H1 (cell line): ENCODE measurements at regions not wholly inside any gene's neighbourhood (a gene's known extent, or its start where the extent isn't known, plus 50 kb on each side); places are given as distances from the start of the nearest gene placed in this dataset.

Experiments used
- CREB1 ChIP-seq: IDR thresholded peaks from 2 replicates; pipeline ENCODE4 v1.6.1; 2012; ENCODE audit warnings: inconsistent platforms
- FOSL1 ChIP-seq: IDR thresholded peaks from 2 replicates; pipeline ENCODE4 v1.6.1; 2011; ENCODE audit warnings: mild to moderate bottlenecking, low read depth, low read length, moderate library complexity; ENCODE audit not compliant: insufficient read depth
- HDAC2 ChIP-seq, 2 experiments: fragments of 300-600 bp in 1 of 2; sonication (generic) in 1 of 2; IDR thresholded peaks; 2 replicates each; pipeline ENCODE4 v1.6.1; 2011 to 2012; ENCODE audit warnings: low read depth in 2 of 2, low read length in 2 of 2, mild to moderate bottlenecking in 2 of 2, moderate library complexity in 2 of 2, borderline replicate concordance in 1 of 2, inconsistent platforms in 1 of 2
- NANOG ChIP-seq: IDR thresholded peaks from 2 replicates; pipeline ENCODE4 v1.6.1; 2011; ENCODE audit warnings: low read length, low read depth, mild to moderate bottlenecking, inconsistent platforms; ENCODE audit not compliant: insufficient read depth, poor library complexity, severe bottlenecking
- SRF ChIP-seq: IDR thresholded peaks from 2 replicates; pipeline ENCODE4 v1.6.1; 2011; ENCODE audit warnings: mild to moderate bottlenecking, low read depth, low read length, moderate library complexity
- TEAD4 ChIP-seq: IDR thresholded peaks from 2 replicates; pipeline ENCODE4 v1.6.1; 2012; ENCODE audit warnings: low read depth, low read length, inconsistent platforms, mixed read lengths
- ZNF274 ChIP-seq: IDR thresholded peaks from 2 replicates; pipeline ENCODE4 v1.7.0; 2012; ENCODE audit warnings: low read length, borderline replicate concordance; ENCODE audit errors: extremely low read depth
- TF ChIP-seq, protein P1 (sequence below): fragments of 300-600 bp; sonication (generic); IDR thresholded peaks from 2 replicates; pipeline ENCODE4 v1.7.1; 2012; ENCODE audit warnings: low read length, moderate library complexity, mild to moderate bottlenecking, inconsistent platforms; ENCODE audit not compliant: insufficient replicate concordance
- TF ChIP-seq, protein P2 (sequence below), 3 experiments: IDR thresholded peaks; 1 replicate in 2 of 3; 2 replicates in 1 of 3; pipeline versions ENCODE4 v1.5.1 to v1.6.1; 2011; ENCODE audit warnings: low read length in 3 of 3, mild to moderate bottlenecking in 3 of 3, inconsistent platforms in 2 of 3, low read depth in 1 of 3, moderate library complexity in 1 of 3; ENCODE audit not compliant: insufficient read depth in 1 of 3; ENCODE audit errors: control extremely low read depth in 1 of 3

DNA sequence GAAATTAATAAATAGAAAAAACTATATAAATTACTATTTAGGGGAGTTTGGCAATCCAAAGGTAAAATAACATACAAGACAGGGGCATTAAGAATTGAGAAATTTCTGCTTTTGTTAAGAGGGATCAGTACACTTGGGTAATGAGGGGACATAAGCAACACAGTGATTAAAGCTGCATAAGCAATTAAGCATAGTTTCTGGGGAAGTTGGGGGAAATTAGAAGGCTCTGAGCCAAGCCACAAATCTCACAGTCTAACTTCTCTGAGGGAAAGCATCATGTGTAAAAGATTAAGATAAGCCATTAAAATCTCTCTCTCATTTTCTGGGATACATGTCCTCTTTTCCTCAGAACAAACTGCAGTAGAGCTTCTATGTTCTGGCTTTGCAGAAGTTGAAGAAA lies 533.9 kb upstream of the LRFN5 start (continued):
- TF ChIP-seq, protein P1, sequence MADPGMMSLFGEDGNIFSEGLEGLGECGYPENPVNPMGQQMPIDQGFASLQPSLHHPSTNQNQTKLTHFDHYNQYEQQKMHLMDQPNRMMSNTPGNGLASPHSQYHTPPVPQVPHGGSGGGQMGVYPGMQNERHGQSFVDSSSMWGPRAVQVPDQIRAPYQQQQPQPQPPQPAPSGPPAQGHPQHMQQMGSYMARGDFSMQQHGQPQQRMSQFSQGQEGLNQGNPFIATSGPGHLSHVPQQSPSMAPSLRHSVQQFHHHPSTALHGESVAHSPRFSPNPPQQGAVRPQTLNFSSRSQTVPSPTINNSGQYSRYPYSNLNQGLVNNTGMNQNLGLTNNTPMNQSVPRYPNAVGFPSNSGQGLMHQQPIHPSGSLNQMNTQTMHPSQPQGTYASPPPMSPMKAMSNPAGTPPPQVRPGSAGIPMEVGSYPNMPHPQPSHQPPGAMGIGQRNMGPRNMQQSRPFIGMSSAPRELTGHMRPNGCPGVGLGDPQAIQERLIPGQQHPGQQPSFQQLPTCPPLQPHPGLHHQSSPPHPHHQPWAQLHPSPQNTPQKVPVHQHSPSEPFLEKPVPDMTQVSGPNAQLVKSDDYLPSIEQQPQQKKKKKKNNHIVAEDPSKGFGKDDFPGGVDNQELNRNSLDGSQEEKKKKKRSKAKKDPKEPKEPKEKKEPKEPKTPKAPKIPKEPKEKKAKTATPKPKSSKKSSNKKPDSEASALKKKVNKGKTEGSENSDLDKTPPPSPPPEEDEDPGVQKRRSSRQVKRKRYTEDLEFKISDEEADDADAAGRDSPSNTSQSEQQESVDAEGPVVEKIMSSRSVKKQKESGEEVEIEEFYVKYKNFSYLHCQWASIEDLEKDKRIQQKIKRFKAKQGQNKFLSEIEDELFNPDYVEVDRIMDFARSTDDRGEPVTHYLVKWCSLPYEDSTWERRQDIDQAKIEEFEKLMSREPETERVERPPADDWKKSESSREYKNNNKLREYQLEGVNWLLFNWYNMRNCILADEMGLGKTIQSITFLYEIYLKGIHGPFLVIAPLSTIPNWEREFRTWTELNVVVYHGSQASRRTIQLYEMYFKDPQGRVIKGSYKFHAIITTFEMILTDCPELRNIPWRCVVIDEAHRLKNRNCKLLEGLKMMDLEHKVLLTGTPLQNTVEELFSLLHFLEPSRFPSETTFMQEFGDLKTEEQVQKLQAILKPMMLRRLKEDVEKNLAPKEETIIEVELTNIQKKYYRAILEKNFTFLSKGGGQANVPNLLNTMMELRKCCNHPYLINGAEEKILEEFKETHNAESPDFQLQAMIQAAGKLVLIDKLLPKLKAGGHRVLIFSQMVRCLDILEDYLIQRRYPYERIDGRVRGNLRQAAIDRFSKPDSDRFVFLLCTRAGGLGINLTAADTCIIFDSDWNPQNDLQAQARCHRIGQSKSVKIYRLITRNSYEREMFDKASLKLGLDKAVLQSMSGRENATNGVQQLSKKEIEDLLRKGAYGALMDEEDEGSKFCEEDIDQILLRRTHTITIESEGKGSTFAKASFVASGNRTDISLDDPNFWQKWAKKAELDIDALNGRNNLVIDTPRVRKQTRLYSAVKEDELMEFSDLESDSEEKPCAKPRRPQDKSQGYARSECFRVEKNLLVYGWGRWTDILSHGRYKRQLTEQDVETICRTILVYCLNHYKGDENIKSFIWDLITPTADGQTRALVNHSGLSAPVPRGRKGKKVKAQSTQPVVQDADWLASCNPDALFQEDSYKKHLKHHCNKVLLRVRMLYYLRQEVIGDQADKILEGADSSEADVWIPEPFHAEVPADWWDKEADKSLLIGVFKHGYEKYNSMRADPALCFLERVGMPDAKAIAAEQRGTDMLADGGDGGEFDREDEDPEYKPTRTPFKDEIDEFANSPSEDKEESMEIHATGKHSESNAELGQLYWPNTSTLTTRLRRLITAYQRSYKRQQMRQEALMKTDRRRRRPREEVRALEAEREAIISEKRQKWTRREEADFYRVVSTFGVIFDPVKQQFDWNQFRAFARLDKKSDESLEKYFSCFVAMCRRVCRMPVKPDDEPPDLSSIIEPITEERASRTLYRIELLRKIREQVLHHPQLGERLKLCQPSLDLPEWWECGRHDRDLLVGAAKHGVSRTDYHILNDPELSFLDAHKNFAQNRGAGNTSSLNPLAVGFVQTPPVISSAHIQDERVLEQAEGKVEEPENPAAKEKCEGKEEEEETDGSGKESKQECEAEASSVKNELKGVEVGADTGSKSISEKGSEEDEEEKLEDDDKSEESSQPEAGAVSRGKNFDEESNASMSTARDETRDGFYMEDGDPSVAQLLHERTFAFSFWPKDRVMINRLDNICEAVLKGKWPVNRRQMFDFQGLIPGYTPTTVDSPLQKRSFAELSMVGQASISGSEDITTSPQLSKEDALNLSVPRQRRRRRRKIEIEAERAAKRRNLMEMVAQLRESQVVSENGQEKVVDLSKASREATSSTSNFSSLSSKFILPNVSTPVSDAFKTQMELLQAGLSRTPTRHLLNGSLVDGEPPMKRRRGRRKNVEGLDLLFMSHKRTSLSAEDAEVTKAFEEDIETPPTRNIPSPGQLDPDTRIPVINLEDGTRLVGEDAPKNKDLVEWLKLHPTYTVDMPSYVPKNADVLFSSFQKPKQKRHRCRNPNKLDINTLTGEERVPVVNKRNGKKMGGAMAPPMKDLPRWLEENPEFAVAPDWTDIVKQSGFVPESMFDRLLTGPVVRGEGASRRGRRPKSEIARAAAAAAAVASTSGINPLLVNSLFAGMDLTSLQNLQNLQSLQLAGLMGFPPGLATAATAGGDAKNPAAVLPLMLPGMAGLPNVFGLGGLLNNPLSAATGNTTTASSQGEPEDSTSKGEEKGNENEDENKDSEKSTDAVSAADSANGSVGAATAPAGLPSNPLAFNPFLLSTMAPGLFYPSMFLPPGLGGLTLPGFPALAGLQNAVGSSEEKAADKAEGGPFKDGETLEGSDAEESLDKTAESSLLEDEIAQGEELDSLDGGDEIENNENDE: no peak
- TF ChIP-seq FOSL1 (no peak), NANOG (no peak), HDAC2 (IDR thresholded peaks at IDR 0.05; ENCODE audit: borderline replicate concordance in 1 of 2, low read depth in 2 of 2, low read length in 2 of 2) (no peak), CREB1 (no peak), SRF (no peak), ZNF274 (no peak), TEAD4 (no peak)
- TF ChIP-seq, protein P2, sequence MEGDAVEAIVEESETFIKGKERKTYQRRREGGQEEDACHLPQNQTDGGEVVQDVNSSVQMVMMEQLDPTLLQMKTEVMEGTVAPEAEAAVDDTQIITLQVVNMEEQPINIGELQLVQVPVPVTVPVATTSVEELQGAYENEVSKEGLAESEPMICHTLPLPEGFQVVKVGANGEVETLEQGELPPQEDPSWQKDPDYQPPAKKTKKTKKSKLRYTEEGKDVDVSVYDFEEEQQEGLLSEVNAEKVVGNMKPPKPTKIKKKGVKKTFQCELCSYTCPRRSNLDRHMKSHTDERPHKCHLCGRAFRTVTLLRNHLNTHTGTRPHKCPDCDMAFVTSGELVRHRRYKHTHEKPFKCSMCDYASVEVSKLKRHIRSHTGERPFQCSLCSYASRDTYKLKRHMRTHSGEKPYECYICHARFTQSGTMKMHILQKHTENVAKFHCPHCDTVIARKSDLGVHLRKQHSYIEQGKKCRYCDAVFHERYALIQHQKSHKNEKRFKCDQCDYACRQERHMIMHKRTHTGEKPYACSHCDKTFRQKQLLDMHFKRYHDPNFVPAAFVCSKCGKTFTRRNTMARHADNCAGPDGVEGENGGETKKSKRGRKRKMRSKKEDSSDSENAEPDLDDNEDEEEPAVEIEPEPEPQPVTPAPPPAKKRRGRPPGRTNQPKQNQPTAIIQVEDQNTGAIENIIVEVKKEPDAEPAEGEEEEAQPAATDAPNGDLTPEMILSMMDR (IDR thresholded peaks at IDR 0.05; ENCODE audit: control extremely low read depth in 1 of 3, insufficient read depth in 1 of 3, low read depth in 1 of 3, low read length in 3 of 3): no peak
